Hepatic stellate cell (primary cell): ENCODE measurements at regions not wholly inside any gene's neighbourhood (a gene's known extent, or its start where the extent isn't known, plus 50 kb on each side); places are given as distances from the start of the nearest gene placed in this dataset.

Experiments
- DNase-seq: peaks from one replicate; pipeline ENCODE4 v3.0.0; 2011; ENCODE audit warnings: low spot score

GRCh38 chr3:124409650-124410275 is 320.5 kb upstream of the UMPS start:
- peak; percentile 6 for DNase-seq

DNA sequence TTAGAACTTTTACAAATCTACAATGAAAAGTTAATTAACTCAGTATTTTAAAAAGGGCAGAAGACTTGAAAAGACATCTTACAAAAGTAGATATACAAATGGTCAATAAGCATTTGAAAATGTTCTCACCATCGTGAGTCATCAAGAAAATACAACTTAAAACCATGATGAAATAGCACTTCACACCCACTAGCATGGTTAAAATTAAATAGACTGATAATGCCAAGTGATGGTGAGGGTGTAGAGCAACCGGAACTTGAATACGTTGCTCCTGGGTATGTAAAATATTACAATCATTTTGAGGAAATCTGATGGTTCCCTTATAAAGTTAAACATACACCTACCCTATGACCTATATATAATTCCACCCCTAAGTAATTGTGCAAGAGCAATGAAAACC is 319.8 kb upstream of the UMPS start:
- no peak for DNase-seq

DNA sequence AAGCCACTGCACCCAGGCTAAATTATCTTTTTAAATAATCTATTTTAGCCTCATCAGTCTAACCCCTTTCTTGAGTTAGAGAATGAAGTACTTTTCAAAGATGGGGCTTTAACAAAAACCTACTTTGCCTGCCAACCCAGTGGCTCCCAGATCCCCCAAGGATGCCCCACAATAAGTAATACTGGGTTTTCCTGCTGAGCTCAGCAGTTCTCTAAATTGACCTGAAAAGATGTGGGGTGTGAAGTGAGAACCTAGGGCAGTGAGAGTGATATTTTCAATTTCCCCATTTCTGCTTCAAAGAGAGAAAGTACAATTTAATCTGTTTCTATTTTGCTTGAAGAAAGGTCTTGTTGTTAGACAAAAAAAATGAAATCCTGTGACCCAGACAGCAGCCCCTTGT is 318.5 kb upstream of the UMPS start:
- DNase-seq, result no peak

DNA sequence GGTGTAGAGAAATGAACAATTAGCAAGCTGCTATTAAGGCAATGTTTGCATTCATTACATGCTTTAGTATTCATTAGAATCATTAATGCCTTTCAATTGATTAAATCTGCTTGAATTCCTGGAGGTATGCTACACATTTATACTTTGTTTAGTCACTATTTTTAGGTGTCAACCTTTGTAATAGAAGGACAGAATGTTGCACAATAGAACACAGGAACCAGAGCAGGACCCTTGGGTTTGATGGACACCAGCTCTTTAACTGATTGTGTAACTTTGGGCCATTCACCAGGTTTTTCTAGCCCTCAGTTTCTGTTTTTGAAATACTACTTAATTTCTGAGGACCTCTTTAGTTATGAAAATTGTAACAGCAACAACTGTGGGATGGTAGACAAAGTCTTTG is 317.6 kb upstream of the UMPS start:
- DNase-seq, result no peak

- no peak for DNase-seq
Measured at GRCh38 chr3:124413393-124413792, 316.9 kb upstream of the UMPS start.

- DNase-seq, result no peak
Measured at GRCh38 chr3:124413989-124414598, 316.2 kb upstream of the UMPS start.

- no peak for DNase-seq
Measured at GRCh38 chr3:124415446-124415960, 314.7 kb upstream of the UMPS start.

DNA sequence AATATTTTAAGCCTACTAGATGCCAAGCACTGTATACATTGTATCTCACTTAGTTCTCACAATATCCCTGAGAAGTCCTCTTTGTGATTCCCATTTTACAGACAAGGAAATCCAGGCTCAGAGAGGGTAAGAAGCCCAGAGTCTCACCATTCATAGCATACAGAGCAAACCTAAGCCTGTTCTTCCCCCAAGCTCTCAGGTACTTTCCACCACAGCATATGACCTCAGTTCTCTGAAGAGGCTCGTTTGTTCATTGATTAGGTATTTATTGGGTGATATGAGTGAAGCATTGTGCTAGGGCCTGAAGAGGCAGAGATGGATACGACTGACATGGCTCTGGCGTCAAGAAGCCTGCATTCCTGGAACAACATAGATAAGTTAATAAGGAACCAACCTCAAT is 310.9 kb upstream of the UMPS start:
- no peak for DNase-seq

DNA sequence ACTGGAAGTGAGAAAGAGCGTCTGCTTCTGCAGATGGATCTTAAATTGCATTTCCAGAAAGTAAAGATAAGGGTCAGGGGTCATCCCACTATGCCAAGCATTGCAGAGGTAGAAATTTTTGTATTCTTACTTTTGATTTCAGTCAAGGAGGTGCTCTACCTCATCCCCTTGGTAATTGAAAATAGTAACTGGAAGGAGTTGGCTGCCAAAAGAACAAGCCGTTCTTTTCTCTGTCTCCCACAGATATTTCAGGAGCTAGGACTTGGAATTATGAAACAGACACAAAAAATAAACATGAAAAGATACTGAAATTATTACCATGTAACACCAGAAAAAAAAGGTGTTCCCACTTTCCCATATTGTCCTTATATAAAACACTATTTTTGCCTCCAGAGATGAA is 309.9 kb upstream of the UMPS start:
- DNase-seq, result no peak

DNA sequence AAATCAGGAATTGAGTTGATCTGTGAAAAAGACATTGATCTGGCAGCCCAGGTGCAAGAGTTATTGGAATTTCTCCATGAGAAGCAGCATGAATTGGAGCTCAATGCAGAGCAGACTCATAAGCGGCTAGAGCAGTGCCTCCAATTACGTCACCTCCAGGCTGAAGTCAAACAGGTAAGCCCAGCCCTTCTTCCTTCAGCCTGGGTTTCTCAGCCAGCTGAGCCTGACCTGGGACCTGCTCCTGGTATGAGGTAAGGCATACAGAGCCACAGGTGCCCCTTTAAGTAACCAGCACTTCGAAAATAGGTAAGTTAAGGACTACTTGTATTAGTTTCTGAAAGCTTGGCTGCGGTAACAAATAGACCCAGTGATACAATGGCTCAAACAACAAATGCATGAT is 307.4 kb upstream of the UMPS start:
- DNase-seq, result no peak

- no peak for DNase-seq
Measured at GRCh38 chr3:124424396-124424795, 305.9 kb upstream of the UMPS start.

GRCh38 chr3:124425972-124426371 is 304.3 kb upstream of the UMPS start:
- DNase-seq, result no peak

DNA sequence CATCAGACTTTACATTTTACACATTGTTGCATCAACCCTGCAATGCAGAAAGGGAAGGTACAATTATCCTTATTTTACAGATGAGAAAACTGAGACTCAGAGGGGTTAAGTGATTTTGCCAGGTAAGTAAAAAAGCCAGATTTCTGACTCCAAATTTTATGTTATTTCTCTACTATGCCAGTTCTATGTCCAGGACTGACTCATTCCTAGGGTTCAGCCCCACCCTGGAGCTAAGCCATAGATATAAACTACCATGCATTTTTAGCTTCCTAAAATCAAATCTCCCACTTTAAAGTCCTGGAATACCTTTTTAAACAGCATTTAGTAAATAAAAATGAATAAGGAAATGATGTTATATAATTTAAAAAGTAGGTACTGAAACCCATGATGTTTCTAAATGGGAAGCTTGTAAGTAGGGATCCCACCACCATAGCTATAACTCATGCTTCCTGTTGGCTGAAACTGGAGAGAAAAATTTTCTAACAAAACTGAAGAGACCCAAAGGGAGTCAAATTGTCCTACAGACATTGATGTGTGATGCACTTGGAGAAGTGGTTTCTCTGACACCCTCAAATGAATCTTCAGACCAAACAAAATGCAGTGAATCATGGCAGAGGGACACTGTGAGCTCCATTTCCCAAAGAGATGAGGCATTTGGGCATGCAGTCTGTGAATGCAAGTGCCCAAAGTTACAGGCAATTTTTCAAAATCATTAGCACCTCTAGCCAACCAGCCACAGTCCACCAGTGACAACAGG is 301.7 kb upstream of the UMPS start:
- DNase-seq, result no peak

DNA sequence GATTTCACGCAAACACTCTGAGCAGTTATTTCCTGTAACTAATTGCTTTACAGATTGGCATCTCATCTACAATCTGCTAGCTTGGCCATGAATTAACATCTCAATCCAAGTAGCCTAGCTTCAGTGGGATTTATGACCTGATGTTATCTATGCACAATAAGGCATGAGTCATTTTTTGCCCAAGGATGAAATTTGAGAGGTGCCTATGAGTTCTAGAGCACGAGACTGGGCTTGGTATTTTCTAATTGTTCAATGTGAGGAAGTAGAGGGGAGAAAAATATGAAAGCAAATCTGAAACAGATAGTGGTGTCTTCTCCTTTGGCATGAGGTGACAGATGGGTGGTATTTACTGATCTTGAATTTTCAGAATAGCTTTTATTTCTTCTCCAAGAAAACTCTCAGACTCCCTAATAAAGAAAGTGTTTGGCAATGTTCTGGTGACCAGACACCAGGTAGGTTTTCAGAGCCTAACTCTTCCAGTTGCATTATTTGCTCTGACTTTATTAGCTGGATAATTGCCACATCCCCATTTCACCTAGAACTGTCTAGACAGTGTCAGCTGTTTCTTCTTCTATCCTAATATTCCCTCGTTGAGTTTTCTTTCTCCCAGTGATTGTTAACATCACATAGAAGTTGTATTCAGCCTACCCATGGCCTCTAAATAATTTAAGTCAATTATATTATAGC is 301.0 kb upstream of the UMPS start:
- DNase-seq, result no peak

GRCh38 chr3:124431331-124431994 is 298.8 kb upstream of the UMPS start:
- no peak for DNase-seq

GRCh38 chr3:124434176-124434575 is 296.1 kb upstream of the UMPS start:
- DNase-seq, result no peak

DNA sequence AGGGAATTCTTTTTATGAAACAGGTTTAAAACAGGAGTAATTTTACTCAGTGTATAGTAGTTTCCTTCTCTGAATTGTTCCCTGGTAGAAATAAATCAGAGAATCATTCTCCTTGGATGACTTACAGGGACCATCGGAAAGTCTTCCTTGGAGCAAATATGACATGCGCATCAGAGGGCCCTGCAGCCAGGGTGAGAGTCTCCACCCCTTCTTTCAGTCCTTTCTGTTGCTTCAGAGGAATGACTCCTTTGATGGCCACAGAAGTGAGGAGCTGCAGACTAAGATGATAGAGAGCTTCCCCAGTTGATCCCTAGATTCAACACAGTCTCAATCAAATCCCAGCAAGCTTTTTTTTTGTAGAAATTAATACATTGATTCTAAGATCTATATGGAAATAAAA is 294.8 kb upstream of the UMPS start:
- DNase-seq, result no peak

- no peak for DNase-seq
Measured at GRCh38 chr3:124438813-124439212, 291.4 kb upstream of the UMPS start.

DNA sequence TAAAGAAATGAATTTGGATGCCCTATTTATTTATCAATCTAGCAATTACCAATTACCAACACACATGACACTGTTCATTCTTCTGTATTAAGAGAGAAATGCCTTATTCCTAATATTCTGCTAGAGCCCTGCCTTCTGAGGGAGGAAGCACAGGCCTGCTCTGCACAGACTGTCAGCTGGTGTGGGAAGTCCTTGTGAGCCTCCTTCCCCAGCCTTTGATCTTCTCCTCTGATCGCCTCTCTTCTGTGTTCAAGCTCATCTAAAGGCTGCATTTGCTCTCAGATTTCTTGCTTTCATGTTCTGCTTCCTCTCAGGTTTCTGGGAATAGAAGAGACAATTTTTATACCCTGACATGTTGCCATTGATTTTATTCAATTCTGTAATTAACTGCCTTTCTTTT is 290.6 kb upstream of the UMPS start:
- no peak for DNase-seq

- no peak for DNase-seq
Measured at GRCh38 chr3:124441766-124442165, 288.5 kb upstream of the UMPS start.

DNA sequence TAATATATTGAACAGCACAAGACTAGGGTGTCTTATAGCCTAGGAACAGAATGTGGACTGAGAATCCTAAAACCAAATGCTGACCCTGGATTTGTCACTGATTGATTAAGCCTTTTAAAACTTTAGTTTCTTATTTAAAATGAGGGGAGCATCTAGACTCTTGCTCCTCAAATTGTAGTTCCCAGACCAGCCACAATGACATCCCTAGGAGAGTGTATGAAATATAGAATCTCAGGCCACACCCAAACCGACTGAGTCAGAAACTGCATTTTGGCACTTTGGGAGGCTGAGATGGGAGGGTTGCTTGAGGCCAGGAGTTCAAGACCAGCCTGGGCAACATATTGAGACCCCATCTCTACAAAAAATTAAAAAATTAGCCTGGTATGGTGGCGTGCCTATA is 287.8 kb upstream of the UMPS start:
- DNase-seq, result no peak

DNA sequence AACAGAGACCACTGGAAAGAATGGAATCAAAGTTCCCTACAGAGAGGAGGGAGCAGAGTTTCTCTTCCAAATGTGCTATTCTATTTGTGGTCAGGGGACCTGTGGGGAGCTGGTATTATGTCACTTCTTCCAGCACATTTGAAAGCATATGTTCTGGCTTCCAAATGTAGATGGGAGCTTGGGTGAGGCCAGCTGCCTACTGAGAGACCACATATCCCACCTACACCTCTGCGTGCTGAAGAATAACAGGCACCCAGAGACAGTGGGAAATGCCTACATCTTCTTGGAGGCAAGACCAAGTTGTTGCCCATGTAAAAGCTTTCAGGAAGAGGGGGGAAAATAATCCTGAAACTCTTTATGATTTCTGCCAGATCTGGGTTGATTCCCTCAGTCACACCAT is 286.8 kb upstream of the UMPS start:
- no peak for DNase-seq
